NCI-H524 (cell line): ENCODE measurements at regions not wholly inside any gene's neighbourhood (a gene's known extent, or its start where the extent isn't known, plus 50 kb on each side); places are given as distances from the start of the nearest gene placed in this dataset.

Source experiments
- DNase-seq, 2 experiments: peaks; one replicate each; lab custom pipeline; 2025; lab: John Stamatoyannopoulos, UW

DNA sequence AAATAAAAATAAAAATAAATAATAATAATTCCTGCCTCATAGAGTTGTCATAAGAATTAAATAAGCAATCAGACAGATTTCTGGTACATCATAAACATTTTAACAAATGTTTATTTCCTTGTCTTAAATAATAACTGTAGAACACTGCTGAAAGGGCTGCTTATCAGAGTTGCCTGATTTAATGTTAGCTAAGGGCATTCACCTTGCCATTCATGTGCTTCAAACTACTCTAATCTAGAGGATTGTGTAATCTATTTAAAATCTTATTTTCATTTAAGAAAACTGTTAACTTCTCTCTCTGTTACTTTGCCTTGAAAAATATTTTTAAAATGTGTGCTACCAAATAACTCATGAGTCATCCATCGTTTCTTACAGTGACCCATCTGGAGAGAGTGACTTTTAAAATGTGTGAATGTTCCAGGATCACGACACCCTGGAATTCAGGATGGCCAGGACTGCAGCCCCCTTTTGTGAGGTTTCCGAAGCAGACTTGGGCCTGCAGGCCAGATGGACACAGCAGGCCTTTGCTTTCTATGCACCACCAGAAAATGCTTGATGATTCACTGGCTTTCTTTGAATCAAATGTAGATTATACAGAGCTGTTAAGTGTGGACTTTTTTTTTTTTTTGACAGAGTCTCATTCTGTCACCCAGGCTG is 109.1 kb upstream of the TNS3 start:
- DNase-seq: no peak

- no peak for DNase-seq
Observed at GRCh38 chr7:47689558-47689957, 107.6 kb upstream of the TNS3 start.

- no peak for DNase-seq
Observed at GRCh38 chr7:47688311-47689100, 106.6 kb upstream of the TNS3 start.

- no peak for DNase-seq
Observed at GRCh38 chr7:47685712-47686376, 103.9 kb upstream of the TNS3 start.

DNA sequence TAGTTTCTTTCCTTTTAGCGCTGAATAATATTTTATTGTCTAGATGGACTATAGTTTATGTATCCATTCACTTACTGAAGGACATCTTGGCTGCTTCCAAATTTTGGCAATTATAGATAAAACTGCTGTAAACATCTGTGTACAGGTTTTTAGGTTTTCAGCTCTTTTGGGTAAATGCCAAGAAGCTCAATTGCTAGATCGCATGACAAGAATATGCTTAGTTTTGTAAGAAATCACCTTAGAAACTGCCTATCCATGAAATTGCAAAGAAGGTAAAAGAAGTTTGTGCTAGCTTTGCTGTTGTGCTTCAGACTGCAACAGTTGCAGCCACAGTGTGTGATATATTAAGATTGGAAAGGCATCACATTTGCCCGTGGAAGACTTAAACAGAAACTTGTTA is 103.2 kb upstream of the TNS3 start:
- DNase-seq: no peak

DNA sequence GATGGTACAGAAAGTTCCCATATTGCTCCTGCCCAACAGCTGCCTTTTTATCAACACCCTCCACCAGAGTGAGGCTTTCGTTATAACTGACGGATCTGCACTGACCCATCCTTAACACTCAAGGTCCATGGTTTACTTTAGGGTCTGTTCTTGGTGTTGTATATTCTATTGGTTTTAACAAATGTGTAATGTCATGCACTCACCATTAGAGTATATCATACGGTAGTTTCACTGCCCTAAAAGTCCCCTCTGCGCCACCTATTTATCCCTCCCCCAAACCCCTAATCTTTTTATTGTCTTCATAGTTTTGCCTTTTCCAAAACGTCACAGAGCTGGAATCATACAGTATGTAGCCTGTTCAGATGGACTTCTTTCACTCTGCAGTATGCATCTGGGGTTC is 102.8 kb upstream of the TNS3 start:
- DNase-seq: no peak

GRCh38 chr7:47683485-47683898 is 101.6 kb upstream of the TNS3 start:
- DNase-seq: no peak

DNA sequence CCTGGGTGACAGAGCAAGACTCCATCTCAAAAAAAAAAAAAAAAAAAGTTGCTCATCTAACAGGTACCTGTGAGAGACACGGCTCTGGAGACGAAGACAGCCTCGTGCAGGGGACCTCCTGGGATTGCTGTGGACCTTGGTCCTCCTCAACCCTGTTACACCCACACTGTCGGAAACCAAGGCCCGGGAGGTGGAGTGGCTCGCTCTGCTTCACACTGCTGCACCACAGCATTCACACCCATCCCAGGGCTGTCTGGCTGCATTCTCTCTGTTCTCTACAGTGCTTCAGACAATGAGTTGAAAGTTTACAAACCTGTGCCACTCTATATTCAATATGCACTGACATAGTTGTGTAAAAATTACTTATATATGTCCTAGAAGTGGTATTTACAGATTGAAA is 101.0 kb upstream of the TNS3 start:
- DNase-seq: no peak

- no peak for DNase-seq
Observed at GRCh38 chr7:47681249-47681810, 99.4 kb upstream of the TNS3 start.

GRCh38 chr7:47678641-47679380 is 96.9 kb upstream of the TNS3 start:
- DNase-seq: no peak

DNA sequence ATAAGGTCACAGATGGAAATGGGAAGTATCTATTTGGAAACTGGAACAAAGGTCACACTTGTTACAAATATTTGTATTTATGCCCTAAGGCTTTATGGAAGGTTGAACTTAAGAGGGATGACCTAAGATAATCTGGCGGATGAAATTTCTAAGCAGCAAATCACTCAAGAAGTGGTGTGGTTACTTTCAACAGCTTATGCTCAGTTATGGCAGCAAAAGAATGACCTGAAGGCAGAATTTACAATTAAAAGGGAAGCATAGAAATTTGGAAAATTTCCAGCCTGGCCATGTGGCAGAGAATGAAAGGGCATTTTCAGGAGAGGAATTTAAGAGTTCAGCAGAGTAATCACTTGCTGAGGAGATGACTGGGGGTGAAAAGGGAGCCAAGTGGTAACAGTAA is 95.8 kb upstream of the TNS3 start:
- no peak for DNase-seq

DNA sequence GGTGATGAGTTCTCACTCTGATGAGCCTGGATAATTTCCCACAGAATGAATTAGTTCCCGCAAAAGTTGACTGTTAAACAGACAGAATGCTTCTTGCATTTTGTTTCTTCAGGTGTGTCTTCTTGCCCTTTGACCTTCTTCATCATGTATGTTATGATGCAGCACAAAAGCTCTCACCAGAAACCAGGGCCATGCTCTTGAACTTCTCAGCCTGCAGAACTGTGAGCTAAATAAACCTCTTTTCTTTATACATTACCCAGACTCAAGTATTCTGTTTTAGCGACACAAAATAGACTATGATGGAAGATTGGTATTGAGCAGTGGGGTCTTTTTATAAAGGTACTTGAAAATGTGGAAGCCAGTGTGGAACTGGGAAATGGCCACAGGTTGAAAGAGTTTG is 95.2 kb upstream of the TNS3 start:
- no peak for DNase-seq

GRCh38 chr7:47672977-47673381 is 91.1 kb upstream of the TNS3 start:
- DNase-seq: no peak

DNA sequence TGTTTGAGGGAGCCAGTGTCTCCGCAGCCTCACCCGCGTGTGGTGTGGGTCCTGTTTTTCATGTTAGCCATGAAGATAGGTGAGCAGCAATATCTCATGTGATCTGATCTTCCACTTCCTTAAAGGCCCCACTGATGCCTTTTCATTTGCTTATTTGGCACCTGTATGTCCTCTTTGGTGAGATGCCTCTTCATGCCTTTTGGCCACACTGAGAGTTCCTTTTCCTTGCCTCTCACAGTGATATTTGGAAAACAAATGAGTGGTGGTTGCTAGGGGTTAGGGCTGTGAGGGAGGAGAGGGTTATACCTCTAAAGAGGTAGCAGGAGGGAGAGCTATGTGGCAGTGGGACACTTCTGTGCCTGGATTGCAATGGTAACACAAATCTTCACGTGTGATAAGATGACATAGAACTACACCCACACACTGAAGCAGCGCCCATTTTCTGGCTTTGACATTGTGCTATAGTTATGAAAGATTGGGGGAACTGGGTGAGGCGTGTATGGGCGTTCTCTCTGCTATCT is 90.4 kb upstream of the TNS3 start:
- DNase-seq: no peak

DNA sequence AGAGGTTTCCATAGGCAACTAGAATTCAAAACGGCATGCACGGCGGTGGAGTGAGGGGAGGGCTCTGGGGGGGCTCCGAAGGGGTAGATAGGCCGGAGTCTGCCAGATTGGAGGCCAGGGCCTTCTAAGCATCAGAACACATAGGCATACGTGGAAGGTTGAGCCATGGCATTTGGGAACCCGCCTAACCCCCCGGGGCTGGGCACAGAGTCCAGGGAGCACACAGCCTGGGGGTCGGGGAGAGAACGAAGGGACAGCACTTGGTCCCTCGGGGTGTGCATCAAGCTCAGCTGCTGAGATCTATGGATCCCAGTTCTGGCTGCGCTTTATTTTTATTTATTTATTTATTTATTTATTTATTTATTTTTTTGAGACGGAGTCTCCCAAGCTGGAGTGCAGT is 89.4 kb upstream of the TNS3 start:
- DNase-seq: no peak

DNA sequence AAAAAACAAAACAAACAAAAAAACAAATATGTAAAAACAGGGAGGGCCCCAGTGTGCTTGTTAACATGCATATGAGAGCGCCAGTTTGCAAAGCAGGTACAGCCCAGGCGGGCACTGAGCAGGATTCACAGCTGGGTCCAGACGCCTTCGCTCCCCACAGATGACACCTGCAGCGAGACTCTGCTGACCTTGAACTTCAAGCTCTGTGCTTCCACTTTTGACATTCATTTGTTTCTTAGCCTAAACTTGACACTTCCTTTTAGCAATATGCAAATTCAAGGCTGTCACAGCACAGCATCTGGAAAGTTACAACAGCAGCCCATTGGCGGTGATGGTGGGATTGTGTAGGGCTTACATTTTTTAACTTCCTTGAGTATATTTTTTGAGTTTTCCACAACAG is 88.8 kb upstream of the TNS3 start:
- no peak for DNase-seq

DNA sequence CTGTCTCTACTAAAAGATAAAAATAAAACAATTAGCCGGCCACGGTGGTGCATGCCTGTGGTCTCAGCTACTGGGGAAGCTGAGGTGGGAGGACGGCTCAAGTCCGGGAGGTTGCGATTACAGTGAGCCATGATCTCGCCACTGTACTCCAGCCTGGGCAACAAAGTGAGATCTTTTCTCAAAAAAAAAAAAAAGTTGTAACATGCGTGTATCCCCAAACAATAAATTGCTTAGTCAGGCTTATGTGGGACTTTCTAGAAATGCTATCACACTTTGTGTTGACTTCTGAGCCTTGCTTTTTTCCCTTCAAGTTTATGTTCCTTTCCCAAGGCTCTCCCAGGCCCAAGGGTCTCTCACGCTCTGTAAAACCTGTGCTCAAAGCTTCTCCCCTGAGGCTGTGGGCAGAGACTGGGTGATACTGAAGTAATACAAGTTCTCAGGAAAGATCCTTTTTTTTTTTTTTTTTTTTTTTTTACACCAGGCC is 88.0 kb upstream of the TNS3 start:
- no peak for DNase-seq

DNA sequence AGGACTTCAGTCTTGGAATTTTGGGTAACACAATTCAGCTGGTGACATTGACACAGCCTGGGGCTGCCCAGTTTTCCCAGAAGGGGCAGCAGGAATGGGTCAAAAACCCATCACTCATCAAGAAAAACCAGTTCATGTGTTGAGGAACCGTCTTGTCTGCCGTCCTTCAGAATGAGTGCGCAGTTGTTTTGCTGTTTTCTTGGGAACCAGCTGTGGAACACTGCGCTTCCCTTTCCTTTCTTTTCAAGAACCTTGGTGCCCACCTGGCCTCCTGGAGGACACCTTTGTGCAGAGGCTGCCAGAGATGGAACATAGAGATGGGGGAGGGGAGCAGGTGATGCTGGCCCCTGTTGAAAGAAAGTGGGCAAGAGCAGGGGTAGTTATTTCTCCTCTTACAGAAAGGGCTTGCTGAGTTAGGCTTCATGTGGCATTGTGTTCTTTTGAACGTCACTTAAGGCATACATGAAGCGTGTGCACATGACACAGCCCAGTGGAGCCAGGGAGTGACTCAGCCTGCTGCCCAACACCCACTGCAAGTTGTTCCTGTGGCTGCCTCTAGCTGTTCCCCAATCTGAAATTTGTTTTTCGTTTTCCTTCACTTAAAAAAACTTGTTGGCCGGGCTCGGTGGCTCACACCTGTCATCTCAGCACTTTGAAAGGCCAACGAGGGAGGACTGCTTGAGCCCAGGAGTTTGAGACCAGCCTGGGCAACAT is 87.4 kb upstream of the TNS3 start:
- DNase-seq: no peak

DNA sequence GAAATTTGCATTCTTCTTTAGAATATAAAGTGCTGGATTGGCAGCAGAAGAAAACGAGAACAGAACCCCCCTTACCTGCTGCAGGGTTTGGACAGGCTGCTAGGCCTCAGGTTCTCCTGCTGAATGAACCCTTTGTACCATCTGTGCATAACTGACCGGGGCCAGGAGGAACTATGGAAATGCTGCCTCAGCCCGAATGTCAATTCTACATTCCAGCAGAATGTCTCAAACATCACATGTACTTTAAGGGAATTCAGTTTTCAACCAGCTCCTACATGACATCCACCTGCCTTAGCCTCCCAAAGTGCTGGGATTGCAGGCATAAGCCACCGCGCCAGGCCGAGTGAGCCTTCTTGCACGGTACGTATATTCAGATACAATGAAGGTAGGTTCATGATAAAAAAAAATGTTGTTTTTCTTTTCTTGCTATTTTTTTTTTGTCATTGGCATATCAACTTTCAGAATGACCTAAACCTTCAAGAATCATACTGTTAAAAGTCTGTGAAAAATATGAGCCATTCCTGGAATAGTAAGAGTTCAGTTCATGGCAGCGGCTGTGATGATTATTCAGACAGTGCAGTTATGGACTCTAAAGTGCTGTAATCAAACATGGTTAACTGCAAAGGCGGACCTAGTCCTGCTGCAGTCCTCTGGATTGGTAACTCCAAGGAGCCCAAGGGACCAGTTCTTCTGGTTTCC is 84.4 kb upstream of the TNS3 start:
- DNase-seq: no peak

DNA sequence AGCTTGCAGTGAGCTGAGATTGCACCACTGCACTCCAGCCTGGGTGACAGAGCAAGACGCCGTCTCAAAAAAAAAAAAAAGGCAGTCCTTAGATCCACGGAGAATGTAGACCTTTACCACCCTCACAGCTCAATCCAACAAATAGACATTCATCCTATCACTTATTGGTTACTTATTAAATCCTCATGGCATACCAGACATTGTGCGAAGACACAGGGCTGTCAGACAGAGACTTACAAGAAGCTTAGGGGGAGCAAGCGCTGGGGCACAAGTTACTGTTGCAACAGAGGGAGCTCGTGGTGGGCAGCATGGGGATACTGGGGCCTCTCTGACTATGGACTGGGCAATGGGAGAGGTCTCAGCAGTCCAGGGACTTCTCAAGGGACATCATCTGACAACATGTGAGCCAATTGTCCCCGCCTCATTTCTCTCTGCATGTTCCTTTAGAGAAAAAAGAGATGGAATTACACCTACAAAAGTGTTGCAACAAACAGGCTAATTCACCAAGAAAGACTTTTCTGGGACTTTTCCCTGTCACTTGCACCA is 82.8 kb upstream of the TNS3 start:
- DNase-seq: no peak
